ENCODE measurements at regions not wholly inside any gene's neighbourhood (a gene's known extent, or its start where the extent isn't known, plus 50 kb on each side); places are given as distances from the start of the nearest gene placed in this dataset.

DNA sequence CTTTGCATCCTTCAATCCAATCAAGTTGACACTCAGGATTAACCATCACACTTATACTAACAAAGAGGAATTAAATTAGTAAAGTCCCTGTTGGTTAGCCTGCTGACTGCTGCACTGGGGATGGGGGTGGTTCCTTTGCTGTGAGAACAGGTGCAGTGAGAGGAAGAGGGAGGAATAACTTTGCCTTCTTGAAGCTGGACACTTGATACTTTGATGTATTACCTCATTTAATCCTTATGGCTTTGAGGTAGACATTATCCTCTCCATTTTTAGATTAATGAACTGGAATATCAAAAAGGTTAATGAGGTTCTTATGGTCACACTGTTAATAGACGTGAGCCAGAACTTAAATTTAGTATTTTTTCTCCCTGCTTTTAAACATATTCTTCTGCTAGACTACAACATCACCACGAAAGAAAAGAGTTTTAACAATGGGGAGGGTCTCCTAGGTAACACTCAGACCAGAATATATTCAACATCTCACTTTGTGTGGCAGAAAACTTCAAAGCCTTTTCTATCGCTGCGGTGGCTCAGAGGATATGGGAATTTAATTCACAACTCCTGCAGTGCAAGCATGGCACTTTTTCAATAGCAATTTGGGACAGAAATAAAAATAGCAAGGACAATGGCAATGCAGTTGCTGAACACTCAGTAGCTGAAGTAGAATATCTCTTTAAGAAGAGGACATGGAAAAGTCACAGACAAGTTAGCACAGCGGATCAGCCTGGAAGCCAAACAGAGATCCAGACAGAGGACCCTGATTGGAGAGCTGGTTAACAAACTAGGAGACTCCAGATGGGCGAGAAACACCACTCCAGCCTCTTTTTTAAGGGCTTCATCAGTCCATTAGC, 68.8 kb upstream of the DNAH14 start:
- Mint-ChIP-seq H3K4me1 (ENCODE audit: low read depth) (peaks cover 2% of the 10 kb centered on the region), H3K9me3 (peaks cover 6% of the 10 kb centered on the region), H3K27me3 (ENCODE audit: low read depth) (peaks cover 22% of the 10 kb centered on the region), H3K4me3 (no peak overlapping the region), H3K36me3 (ENCODE audit: insufficient read depth) (no peaks in the 10 kb centered on the region)
- no peak for DNase-seq
- ATAC-seq, result no peak

- H3K4me1 Mint-ChIP-seq (ENCODE audit: low read depth), result peaks cover 2% of the 10 kb centered on the region
- DNase-seq (no peak), ATAC-seq (no peak)
- H3K4me3 Mint-ChIP-seq, result no peak overlapping the region
- peaks cover 22% of the 10 kb centered on the region for H3K27me3 Mint-ChIP-seq (ENCODE audit: low read depth)
- no peaks in the 10 kb centered on the region for H3K36me3 Mint-ChIP-seq (ENCODE audit: insufficient read depth)
- peaks cover 6% of the 10 kb centered on the region for H3K9me3 Mint-ChIP-seq
Measured at GRCh38 chr1:224861339-224861716, 68.1 kb upstream of the DNAH14 start.

GRCh38 chr1:224863486-224863885, 66.0 kb upstream of the DNAH14 start:
- H3K27me3 Mint-ChIP-seq (ENCODE audit: low read depth), result peaks cover 22% of the 10 kb centered on the region
- peaks cover 9% of the 10 kb centered on the region for H3K9me3 Mint-ChIP-seq
- no peak for ATAC-seq
- DNase-seq, result no peak
- no peak overlapping the region for H3K4me3 Mint-ChIP-seq
- H3K4me1 Mint-ChIP-seq (ENCODE audit: low read depth), result peaks cover 2% of the 10 kb centered on the region
- H3K36me3 Mint-ChIP-seq (ENCODE audit: insufficient read depth), result no peaks in the 10 kb centered on the region

- ATAC-seq (no peak), DNase-seq (no peak)
- Mint-ChIP-seq H3K9me3 (peaks cover 9% of the 10 kb centered on the region), H3K4me1 (ENCODE audit: low read depth) (peaks cover 2% of the 10 kb centered on the region), H3K27me3 (ENCODE audit: low read depth) (peaks cover 22% of the 10 kb centered on the region), H3K36me3 (ENCODE audit: insufficient read depth) (no peaks in the 10 kb centered on the region), H3K4me3 (no peak overlapping the region)
Measured at GRCh38 chr1:224864006-224864405, 65.5 kb upstream of the DNAH14 start.

DNA sequence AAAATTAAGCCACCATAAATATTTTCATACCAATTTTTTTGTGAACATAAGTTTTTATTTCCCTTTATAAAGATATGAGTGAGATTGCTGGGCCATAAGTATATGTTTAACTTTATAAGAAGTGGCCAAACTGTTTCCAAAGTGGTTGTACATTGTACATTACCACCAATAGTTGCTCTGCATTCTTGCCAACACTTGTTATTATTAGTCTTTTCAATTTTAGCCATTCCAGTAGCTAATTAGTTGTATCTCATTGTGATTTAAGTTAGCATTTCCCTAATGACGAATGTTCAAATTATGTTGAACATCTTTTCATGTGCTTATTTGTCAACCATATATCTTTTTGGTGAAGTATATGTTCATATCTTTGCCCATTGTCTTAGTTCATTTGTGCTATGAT, 64.0 kb upstream of the DNAH14 start:
- no peaks in the 10 kb centered on the region for H3K36me3 Mint-ChIP-seq (ENCODE audit: insufficient read depth)
- ATAC-seq (no peak), DNase-seq (no peak)
- H3K4me3 Mint-ChIP-seq, result no peak overlapping the region
- H3K27me3 Mint-ChIP-seq (ENCODE audit: low read depth), result peaks cover 15% of the 10 kb centered on the region
- peaks cover 9% of the 10 kb centered on the region for H3K9me3 Mint-ChIP-seq
- no peaks in the 10 kb centered on the region for H3K4me1 Mint-ChIP-seq (ENCODE audit: low read depth)

GRCh38 chr1:224866940-224867339, 62.5 kb upstream of the DNAH14 start:
- ATAC-seq (no peak), DNase-seq (no peak)
- H3K4me3 Mint-ChIP-seq, result no peak overlapping the region
- H3K36me3 Mint-ChIP-seq (ENCODE audit: insufficient read depth), result no peaks in the 10 kb centered on the region
- no peaks in the 10 kb centered on the region for H3K4me1 Mint-ChIP-seq (ENCODE audit: low read depth)
- H3K9me3 Mint-ChIP-seq, result peaks cover 9% of the 10 kb centered on the region
- peaks cover 15% of the 10 kb centered on the region for H3K27me3 Mint-ChIP-seq (ENCODE audit: low read depth)

- H3K4me1 Mint-ChIP-seq (ENCODE audit: low read depth), result no peaks in the 10 kb centered on the region
- H3K36me3 Mint-ChIP-seq (ENCODE audit: insufficient read depth), result no peaks in the 10 kb centered on the region
- H3K4me3 Mint-ChIP-seq, result no peak overlapping the region
Measured at GRCh38 chr1:224867715-224868114, 61.8 kb upstream of the DNAH14 start.

GRCh38 chr1:224872832-224873433, 56.5 kb upstream of the DNAH14 start:
- Mint-ChIP-seq H3K9me3 (no peaks in the 10 kb centered on the region), H3K4me3 (no peak overlapping the region), H3K36me3 (ENCODE audit: insufficient read depth) (no peaks in the 10 kb centered on the region), H3K27me3 (ENCODE audit: low read depth) (peaks cover 3% of the 10 kb centered on the region), H3K4me1 (ENCODE audit: low read depth) (no peaks in the 10 kb centered on the region)
- DNase-seq (no peak), ATAC-seq (no peak)

More at GRCh38 chr1:224867715-224868114, 61.8 kb upstream of the DNAH14 start:
- ATAC-seq, result no peak
- Mint-ChIP-seq H3K27me3 (ENCODE audit: low read depth) (peaks cover 15% of the 10 kb centered on the region), H3K9me3 (peaks cover 9% of the 10 kb centered on the region)
- no peak for DNase-seq

GRCh38 chr1:224873434-224874369, 55.8 kb upstream of the DNAH14 start:
- H3K9me3 Mint-ChIP-seq, result no peaks in the 10 kb centered on the region
- ATAC-seq (no peak), DNase-seq (no peak)
- no peaks in the 10 kb centered on the region for H3K36me3 Mint-ChIP-seq (ENCODE audit: insufficient read depth)
- peaks cover 5% of the 10 kb centered on the region for H3K27me3 Mint-ChIP-seq (ENCODE audit: low read depth)
- no peak overlapping the region for H3K4me3 Mint-ChIP-seq
- H3K4me1 Mint-ChIP-seq (ENCODE audit: low read depth), result no peaks in the 10 kb centered on the region

GRCh38 chr1:224874775-224875174, 54.7 kb upstream of the DNAH14 start:
- ATAC-seq (no peak), DNase-seq (no peak)
- H3K4me1 Mint-ChIP-seq (ENCODE audit: low read depth), result no peaks in the 10 kb centered on the region
- H3K4me3 Mint-ChIP-seq, result no peak overlapping the region
- H3K27me3 Mint-ChIP-seq (ENCODE audit: low read depth), result peaks cover 5% of the 10 kb centered on the region
- no peaks in the 10 kb centered on the region for H3K36me3 Mint-ChIP-seq (ENCODE audit: insufficient read depth)
- H3K9me3 Mint-ChIP-seq, result no peaks in the 10 kb centered on the region

DNA sequence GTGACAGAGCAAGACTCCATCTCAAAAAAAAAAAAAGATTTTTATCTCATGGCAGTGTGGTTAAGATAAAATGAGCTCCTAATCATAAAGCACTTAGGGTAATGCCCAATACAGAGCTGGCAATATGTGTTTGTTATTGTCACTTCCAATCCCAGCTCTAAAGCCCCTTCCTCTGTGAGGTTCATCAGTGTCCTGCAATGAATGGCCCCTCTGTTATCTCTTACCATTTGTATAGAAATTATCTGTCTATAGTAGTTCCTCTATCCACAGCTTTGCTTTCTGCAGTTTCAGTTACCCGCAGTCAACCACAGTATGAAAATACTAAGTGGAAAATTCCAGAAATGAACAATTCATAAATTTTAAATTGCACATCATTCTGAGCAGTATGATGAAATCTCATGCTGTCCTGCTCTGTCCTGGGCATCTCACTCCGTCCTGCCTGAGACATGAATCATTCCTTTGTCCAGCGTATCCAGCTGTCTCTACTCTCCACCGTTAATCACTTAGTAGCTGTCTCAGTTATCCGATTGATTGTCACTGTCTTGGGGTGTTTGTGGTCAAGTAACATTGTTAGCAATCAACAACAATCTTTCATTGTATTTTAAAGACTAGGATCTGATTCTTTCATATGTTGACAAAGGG, 50.2 kb upstream of the DNAH14 start:
- DNase-seq (no peak), ATAC-seq (no peak)
- H3K36me3 Mint-ChIP-seq (ENCODE audit: insufficient read depth), result no peaks in the 10 kb centered on the region
- H3K27me3 Mint-ChIP-seq (ENCODE audit: low read depth), result peaks cover 20% of the 10 kb centered on the region
- H3K4me3 Mint-ChIP-seq, result no peak overlapping the region
- no peaks in the 10 kb centered on the region for H3K9me3 Mint-ChIP-seq
- H3K4me1 Mint-ChIP-seq (ENCODE audit: low read depth), result no peaks in the 10 kb centered on the region

All from activated T-cell treated with anti-CD3 and anti-CD28 coated beads, Interleukin-2, amount 50 U/mL, for 4 hours (primary cell).